ENCODE measurements at regions not wholly inside any gene's neighbourhood (a gene's known extent, or its start where the extent isn't known, plus 50 kb on each side); places are given as distances from the start of the nearest gene placed in this dataset.

DNA sequence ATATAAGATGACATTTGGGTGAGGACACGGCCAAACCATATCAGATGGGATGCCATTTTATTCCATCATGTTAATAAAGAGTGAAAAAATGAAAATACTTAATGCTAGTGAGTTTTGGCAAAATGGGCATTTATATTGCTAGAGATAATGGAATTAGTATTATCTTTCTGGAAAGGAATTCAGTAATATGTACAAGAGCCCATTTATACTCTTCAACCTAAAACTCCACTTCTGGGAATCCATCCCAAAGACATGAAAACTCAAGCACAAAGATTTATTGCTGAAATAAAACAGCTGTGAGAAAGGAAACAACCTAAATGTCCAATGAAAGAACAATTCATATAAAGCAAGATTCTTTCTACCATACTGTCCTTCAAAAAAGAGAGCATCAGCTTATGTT lies 96.0 kb upstream of the TMEM168 start:
- Histone ChIP-seq H2AFZ (no peak overlapping the region), H3K27ac (ENCODE audit: low read depth) (no peak overlapping the region), H3K79me2 (replicated peaks; ENCODE audit: insufficient read depth) (no peaks in the 10 kb centered on the region), H3K27me3 (ENCODE audit: insufficient read depth) (no peaks in the 10 kb centered on the region), H3K36me3 (ENCODE audit: insufficient read depth) (no peaks in the 10 kb centered on the region; the same call in 1 of the 2 replicates), H3K4me3 (no peak overlapping the region), H3K4me1 (ENCODE audit: insufficient read depth) (peaks cover 9% of the 10 kb centered on the region; the same call in 1 of the 2 replicates), H3F3A (replicated peaks; ENCODE audit: low read depth) (no peaks in the 10 kb centered on the region), H3K4me2 (no peak overlapping the region), H3K9me2 (ENCODE audit: insufficient read depth) (peaks cover 15% of the 10 kb centered on the region; the same call in 1 of the 2 replicates), H4K20me1 (replicated peaks; ENCODE audit: insufficient read depth) (no peaks in the 10 kb centered on the region)
- Mint-ChIP-seq H3K4me3 (no peak overlapping the region), H3K9me3 (peaks cover 4% of the 10 kb centered on the region; the same call in 1 of the 3 replicates), H3K27me3 (ENCODE audit: insufficient read depth, low read depth, poor library complexity) (peaks cover 2% of the 10 kb centered on the region), H3K27ac (no peak overlapping the region), H3K36me3 (ENCODE audit: low read depth) (peaks cover 15% of the 10 kb centered on the region), H3K4me1 (peaks cover 17% of the 10 kb centered on the region)
- DNase-seq (ENCODE audit: low spot score) = no peak
- ATAC-seq = no peak
- TF ChIP-seq STAT1 (IDR thresholded peaks at IDR 0.05; ENCODE audit: unreplicated experiment) (no peak), ZNF331 (CRISPR knock-in tag; IDR thresholded peaks at IDR 0.05; ENCODE audit: low read depth) (no peak), CREB1 (CRISPR knock-in tag; IDR thresholded peaks at IDR 0.05; ENCODE audit: low read depth) (no peak), JUNB (IDR thresholded peaks at IDR 0.05; ENCODE audit: unreplicated experiment) (no peak), NANOG (IDR thresholded peaks at IDR 0.05; ENCODE audit: borderline replicate concordance) (no peak), ZNF114 (CRISPR knock-in tag; IDR thresholded peaks at IDR 0.05) (no peak), EZH2phosphoT487 (IDR thresholded peaks at IDR 0.05; ENCODE audit: unreplicated experiment) (no peak), POLR2AphosphoS5 (IDR thresholded peaks at IDR 0.05; ENCODE audit: low read depth) (no peak)
- TF ChIP-seq, protein P1, sequence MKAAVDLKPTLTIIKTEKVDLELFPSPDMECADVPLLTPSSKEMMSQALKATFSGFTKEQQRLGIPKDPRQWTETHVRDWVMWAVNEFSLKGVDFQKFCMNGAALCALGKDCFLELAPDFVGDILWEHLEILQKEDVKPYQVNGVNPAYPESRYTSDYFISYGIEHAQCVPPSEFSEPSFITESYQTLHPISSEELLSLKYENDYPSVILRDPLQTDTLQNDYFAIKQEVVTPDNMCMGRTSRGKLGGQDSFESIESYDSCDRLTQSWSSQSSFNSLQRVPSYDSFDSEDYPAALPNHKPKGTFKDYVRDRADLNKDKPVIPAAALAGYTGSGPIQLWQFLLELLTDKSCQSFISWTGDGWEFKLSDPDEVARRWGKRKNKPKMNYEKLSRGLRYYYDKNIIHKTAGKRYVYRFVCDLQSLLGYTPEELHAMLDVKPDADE (IDR thresholded peaks at IDR 0.05) = no peak
- TF ChIP-seq, protein P2, sequence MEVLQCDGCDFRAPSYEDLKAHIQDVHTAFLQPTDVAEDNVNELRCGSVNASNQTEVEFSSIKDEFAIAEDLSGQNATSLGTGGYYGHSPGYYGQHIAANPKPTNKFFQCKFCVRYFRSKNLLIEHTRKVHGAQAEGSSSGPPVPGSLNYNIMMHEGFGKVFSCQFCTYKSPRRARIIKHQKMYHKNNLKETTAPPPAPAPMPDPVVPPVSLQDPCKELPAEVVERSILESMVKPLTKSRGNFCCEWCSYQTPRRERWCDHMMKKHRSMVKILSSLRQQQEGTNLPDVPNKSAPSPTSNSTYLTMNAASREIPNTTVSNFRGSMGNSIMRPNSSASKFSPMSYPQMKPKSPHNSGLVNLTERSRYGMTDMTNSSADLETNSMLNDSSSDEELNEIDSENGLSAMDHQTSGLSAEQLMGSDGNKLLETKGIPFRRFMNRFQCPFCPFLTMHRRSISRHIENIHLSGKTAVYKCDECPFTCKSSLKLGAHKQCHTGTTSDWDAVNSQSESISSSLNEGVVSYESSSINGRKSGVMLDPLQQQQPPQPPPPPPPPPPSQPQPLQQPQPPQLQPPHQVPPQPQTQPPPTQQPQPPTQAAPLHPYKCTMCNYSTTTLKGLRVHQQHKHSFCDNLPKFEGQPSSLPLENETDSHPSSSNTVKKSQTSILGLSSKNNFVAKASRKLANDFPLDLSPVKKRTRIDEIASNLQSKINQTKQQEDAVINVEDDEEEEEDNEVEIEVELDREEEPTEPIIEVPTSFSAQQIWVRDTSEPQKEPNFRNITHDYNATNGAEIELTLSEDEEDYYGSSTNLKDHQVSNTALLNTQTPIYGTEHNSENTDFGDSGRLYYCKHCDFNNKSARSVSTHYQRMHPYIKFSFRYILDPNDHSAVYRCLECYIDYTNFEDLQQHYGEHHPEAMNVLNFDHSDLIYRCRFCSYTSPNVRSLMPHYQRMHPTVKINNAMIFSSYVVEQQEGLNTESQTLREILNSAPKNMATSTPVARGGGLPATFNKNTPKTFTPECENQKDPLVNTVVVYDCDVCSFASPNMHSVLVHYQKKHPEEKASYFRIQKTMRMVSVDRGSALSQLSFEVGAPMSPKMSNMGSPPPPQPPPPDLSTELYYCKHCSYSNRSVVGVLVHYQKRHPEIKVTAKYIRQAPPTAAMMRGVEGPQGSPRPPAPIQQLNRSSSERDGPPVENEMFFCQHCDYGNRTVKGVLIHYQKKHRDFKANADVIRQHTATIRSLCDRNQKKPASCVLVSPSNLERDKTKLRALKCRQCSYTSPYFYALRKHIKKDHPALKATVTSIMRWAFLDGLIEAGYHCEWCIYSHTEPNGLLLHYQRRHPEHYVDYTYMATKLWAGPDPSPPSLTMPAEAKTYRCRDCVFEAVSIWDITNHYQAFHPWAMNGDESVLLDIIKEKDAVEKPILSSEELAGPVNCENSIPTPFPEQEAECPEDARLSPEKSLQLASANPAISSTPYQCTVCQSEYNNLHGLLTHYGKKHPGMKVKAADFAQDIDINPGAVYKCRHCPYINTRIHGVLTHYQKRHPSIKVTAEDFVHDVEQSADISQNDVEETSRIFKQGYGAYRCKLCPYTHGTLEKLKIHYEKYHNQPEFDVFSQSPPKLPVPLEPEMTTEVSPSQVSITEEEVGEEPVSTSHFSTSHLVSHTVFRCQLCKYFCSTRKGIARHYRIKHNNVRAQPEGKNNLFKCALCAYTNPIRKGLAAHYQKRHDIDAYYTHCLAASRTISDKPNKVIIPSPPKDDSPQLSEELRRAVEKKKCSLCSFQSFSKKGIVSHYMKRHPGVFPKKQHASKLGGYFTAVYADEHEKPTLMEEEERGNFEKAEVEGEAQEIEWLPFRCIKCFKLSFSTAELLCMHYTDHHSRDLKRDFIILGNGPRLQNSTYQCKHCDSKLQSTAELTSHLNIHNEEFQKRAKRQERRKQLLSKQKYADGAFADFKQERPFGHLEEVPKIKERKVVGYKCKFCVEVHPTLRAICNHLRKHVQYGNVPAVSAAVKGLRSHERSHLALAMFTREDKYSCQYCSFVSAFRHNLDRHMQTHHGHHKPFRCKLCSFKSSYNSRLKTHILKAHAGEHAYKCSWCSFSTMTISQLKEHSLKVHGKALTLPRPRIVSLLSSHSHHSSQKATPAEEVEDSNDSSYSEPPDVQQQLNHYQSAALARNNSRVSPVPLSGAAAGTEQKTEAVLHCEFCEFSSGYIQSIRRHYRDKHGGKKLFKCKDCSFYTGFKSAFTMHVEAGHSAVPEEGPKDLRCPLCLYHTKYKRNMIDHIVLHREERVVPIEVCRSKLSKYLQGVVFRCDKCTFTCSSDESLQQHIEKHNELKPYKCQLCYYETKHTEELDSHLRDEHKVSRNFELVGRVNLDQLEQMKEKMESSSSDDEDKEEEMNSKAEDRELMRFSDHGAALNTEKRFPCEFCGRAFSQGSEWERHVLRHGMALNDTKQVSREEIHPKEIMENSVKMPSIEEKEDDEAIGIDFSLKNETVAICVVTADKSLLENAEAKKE (CRISPR knock-in tag; IDR thresholded peaks at IDR 0.05) = no peak
- TF ChIP-seq, protein P3, sequence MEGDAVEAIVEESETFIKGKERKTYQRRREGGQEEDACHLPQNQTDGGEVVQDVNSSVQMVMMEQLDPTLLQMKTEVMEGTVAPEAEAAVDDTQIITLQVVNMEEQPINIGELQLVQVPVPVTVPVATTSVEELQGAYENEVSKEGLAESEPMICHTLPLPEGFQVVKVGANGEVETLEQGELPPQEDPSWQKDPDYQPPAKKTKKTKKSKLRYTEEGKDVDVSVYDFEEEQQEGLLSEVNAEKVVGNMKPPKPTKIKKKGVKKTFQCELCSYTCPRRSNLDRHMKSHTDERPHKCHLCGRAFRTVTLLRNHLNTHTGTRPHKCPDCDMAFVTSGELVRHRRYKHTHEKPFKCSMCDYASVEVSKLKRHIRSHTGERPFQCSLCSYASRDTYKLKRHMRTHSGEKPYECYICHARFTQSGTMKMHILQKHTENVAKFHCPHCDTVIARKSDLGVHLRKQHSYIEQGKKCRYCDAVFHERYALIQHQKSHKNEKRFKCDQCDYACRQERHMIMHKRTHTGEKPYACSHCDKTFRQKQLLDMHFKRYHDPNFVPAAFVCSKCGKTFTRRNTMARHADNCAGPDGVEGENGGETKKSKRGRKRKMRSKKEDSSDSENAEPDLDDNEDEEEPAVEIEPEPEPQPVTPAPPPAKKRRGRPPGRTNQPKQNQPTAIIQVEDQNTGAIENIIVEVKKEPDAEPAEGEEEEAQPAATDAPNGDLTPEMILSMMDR (conservative IDR thresholded peaks at IDR 0.05; ENCODE audit: low read depth in 2 of 2) = no peak

Measured in GM23338 (cell line).